HEK293T (cell line): ENCODE measurements at regions not wholly inside any gene's neighbourhood (a gene's known extent, or its start where the extent isn't known, plus 50 kb on each side); places are given as distances from the start of the nearest gene placed in this dataset.

Source experiments
- ARNT ChIP-seq: fragments of 450-650 bp; IDR thresholded peaks from 2 replicates; pipeline ENCODE4 v1.6.1; 2017; ENCODE audit warnings: mild to moderate bottlenecking
- BHLHE40 ChIP-seq: fragments of 450-650 bp; IDR thresholded peaks from 2 replicates; pipeline ENCODE4 v1.6.1; 2016; ENCODE audit warnings: mild to moderate bottlenecking, moderate library complexity, borderline replicate concordance
- L3MBTL2 ChIP-seq: fragments of 450-650 bp; conservative IDR thresholded peaks from 2 replicates; pipeline ENCODE4 v1.6.1; 2016; ENCODE audit warnings: mild to moderate bottlenecking
- SP1 ChIP-seq: fragments of 450-650 bp; IDR thresholded peaks from 2 replicates; pipeline ENCODE4 v1.6.1; 2017
- SUZ12 ChIP-seq: fragments of 450-650 bp; IDR thresholded peaks from 2 replicates; pipeline ENCODE4 v1.6.1; 2016; ENCODE audit warnings: mild to moderate bottlenecking
- TARDBP ChIP-seq: fragments of 450-650 bp; IDR thresholded peaks from 2 replicates; pipeline ENCODE4 v1.6.1; 2016

GRCh38 chr1:229857585-229857984 is 209.5 kb upstream of the GALNT2 start:
- TF ChIP-seq BHLHE40 (no peak), TARDBP (no peak), SUZ12 (no peak), L3MBTL2 (no peak), ARNT (no peak), SP1 (no peak)
